OCI-LY1 (cell line): ENCODE measurements at regions not wholly inside any gene's neighbourhood (a gene's known extent, or its start where the extent isn't known, plus 50 kb on each side); places are given as distances from the start of the nearest gene placed in this dataset.

ENCODE experiments used
- CTCF ChIP-seq: fragments of 200-600 bp; sonication (generic), shearing (Covaris generic); IDR thresholded peaks from 2 replicates; pipeline ENCODE4 v1.5.1; 2017; ENCODE audit warnings: mild to moderate bottlenecking, antibody characterized with exemption, low read length, moderate library complexity, mixed read lengths
- EZH2 ChIP-seq: fragments of 200-600 bp; sonication (generic), shearing (Covaris generic); IDR thresholded peaks from 2 replicates; pipeline ENCODE4 v1.8.0; 2017; ENCODE audit warnings: borderline replicate concordance, mixed run types, mild to moderate bottlenecking, antibody characterized with exemption, low read length, moderate library complexity, mixed read lengths

GRCh38 chr3:82137861-82138260 is 376.4 kb upstream of the GBE1 start:
- TF ChIP-seq CTCF (no peak), EZH2 (no peak)
